ENCODE measurements at regions not wholly inside any gene's neighbourhood (a gene's known extent, or its start where the extent isn't known, plus 50 kb on each side); places are given as distances from the start of the nearest gene placed in this dataset.
"Not testable (repeated sequence)": the region's sequence is repeated elsewhere in the genome, so short reads cannot be mapped to it uniquely, and the experiment has no call there.

DNA sequence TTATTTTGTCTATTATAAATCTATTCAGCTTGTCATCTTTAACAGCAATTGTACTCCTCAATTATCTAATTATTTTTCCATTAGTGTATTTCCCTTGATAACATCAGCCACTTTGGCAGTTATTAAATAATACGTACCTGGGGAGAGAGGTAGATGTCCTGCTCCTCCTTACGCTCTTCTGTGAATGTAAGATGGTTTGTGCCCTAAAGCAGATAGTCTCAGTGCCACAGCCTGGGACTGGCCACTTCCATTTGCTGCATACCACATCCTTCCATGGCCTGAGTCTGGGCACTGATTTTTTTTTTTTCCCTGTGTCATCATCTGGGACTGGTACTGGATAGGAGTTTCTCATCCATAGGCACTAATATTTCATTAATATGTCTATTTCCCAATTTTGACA is 632.4 kb upstream of the LRRTM4 start:
- DNase-seq, result no peak

DNA sequence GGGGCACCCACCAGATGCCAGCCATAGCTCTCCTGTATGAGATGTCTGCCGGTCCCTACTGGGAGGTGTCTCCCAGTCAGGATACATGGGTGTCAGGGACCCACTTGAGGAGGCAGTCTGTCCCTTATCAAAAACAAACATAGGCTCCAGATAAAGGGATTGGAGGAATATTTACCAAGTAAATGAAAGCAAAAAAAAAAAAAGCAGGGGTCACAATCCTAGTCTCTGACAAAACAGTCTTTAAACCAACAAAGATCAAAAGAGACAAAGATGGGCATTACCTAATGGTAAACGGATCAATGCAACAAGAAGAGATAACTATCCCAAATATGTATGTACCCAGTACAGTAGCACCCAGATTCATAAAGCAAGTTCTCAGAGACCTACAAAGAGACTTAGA is 640.0 kb upstream of the LRRTM4 start:
- DNase-seq, result no peak

- not testable (repeated sequence) for DNase-seq
Measured at GRCh38 chr2:78172157-78172556, 650.0 kb upstream of the LRRTM4 start.

- no peak for DNase-seq
Measured at GRCh38 chr2:78175645-78176044, 653.5 kb upstream of the LRRTM4 start.

- no peak for DNase-seq
Measured at GRCh38 chr2:78201064-78201575, 678.9 kb upstream of the LRRTM4 start.

DNA sequence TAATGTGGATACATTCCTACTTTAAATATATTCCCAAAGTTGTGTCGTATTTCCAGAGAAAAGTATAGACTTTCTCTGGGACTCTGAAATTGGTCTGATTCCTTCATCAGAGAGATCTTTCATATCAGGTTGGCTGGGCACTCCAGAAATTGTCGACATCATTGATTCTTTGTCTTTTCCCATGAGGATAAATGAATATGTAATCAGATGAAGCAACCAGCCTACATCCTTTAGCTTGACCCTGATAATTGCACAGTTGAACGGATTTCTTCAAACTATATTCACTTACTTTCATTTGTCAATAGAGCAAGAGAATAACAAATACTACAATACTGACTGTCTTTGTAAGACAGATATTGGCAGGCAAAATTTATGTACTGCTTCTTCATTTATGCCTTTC is 680.2 kb upstream of the LRRTM4 start:
- DNase-seq, result no peak

- no peak for DNase-seq
Measured at GRCh38 chr2:78202986-78203670, 681.0 kb upstream of the LRRTM4 start.

GRCh38 chr2:78218066-78218465 is 695.9 kb upstream of the LRRTM4 start:
- no peak for DNase-seq

DNA sequence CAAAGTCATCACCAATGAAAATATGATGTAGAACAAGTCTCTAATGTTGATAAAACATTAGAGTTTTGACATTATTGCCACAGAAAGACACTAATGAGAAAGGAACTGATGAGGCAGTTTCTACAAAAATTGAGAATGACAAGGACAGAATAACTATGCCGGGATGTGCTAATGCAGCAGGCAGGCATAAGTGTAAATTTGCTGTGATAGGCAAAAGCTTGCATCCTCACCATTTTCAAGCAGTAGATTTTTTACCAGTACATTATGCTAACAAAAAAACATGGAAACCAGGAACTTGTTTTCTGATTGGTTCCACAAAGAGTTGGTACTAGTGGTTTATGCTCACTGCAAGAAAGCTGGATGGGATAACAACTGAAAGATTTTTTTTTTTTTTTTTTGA is 715.5 kb upstream of the LRRTM4 start:
- no peak for DNase-seq

DNA sequence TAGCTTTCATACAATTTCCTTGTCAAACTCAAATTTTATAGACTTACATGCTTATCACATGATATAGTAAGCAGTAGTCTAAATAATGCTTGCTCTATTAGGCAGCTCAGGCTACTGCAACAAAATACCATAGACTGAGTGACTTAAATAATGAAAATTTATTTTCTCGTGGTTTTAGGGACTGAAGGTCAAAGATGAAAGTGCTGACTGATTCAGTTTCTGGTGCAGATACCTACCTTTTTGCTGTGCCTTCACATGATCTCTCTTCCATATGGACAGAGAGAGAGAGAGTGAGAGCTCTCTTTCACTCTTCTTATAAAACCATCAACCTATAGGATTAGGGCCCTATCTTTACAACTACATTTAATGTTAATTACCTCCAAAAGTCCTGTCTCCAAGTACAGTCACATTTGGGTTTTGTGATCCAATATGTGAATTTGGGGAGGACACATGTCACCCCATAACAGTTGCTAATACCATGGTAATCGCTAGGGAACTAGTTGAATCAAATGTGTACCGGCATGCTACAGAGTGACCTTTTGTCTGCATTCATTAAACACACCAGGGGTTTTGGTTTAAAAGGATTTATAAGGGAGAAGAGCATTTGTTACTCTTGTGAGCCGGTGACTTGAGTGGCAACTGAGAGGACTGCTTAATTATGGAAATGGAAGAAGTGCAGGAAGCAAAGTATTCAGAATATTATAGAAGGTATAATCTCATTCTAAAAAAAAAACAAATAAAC is 723.4 kb upstream of the LRRTM4 start:
- no peak for DNase-seq

DNA sequence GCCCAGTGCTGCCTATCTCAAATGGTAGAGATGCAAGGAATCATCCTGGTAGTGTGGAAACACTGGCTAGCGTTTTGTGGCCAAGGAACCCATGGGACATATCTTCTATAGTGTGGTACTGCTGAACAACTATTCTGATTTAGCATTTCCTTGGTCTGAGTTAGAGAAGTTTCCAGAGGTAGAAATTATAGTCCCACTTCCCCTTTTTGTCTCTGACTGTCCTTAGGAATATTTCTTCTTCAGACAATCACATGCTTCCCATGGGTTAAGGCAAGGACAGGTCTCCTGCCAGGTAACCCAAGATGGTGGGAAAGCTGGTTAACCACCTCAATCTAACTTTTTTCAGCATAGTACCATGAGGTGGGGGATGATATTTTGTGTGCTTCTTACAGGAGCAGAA is 729.5 kb upstream of the LRRTM4 start:
- no peak for DNase-seq

DNA sequence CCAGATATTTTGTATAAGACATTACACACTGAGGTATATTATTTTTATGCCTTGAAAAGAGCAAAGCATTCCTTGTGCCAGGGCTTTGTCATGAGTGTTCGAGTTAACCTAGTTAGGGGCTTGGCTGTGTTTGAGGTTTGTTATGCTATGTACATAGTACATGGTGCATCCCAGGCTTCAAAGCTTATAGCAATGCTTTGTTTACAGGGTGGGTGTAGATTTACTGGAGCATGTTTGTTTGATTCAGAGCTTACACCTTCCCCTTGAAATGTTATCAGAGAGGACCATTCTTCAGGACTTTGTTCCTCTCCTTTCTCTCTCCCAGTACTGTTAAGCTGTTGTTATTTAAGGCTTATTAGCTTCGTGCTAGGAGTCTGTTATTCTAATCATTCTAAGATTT is 738.7 kb upstream of the LRRTM4 start:
- no peak for DNase-seq

DNA sequence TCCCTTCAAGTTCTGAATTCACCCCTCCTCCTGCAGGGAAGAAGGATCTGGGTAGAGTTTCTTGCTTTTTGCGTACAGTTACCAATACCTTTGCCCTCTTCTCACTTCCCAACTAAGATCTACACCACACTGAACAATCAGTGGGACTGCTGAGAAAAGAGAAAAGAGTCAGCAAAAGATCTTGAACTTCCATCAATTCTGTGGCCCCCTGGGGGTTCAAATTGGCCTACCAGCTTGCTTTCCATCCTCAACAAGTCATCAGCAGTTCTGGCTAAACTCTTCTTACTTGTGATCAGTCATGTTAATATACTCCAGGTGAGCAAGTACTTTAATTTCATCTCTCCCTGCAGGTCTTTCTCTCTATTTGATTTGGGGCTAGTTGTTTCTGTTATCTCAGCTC is 739.3 kb upstream of the LRRTM4 start:
- DNase-seq, result no peak

- DNase-seq, result not testable (repeated sequence)
Measured at GRCh38 chr2:78262089-78262488, 739.9 kb upstream of the LRRTM4 start.

GRCh38 chr2:78262713-78263375 is 740.7 kb upstream of the LRRTM4 start:
- DNase-seq, result no peak

DNA sequence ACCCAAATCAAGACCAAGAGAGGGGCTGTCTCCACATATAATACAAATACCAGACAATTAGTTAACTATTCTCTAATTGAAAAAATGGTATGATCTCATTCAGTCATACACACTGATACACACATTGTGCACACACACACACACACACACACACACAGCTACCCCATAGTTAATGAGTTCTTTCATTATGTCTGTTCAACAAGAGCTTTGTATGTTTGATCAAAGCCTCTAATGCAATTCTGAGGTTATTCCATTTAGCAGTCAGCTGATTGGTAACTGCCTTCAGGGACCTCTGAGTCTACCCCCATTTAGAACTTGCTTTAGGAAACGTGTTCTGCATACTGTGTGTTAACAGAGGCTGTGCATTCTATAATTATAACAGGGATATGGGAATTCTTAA is 741.4 kb upstream of the LRRTM4 start:
- DNase-seq, result no peak

GRCh38 chr2:78264130-78264529 is 742.0 kb upstream of the LRRTM4 start:
- DNase-seq, result no peak

- DNase-seq, result no peak
Measured at GRCh38 chr2:78281164-78281563, 744.3 kb upstream of the REG3G start.

DNA sequence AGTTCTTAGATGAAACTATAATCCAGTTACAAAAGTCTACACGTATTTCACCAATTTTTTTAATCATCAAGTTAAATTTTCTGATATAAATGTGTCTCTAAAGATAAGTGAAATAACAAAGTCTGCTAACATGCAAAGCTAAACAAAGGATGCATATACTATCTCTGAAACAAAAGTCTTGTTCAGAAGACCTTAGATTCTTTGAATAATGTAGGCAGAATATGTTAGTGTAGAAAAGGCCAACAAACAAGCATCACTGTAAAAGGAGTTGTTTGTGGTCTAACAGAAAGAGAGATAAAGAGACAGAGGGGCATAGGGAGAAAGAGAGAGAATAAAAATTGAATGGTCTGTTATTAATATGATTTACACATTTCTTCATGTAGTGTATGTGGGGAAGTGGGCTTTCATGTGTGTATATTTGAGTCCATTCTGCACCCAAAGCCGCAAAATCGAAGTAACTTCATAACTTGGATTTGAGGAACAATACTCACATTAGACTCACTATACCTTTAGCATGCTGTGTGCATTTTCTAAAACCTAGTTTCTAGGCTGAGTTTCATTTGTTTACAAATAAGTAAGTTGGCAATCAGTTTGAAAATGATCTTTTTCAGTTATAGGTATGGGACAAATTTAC is 734.8 kb upstream of the REG3G start:
- no peak for DNase-seq

GRCh38 chr2:78293768-78294167 is 731.7 kb upstream of the REG3G start:
- no peak for DNase-seq

DNA sequence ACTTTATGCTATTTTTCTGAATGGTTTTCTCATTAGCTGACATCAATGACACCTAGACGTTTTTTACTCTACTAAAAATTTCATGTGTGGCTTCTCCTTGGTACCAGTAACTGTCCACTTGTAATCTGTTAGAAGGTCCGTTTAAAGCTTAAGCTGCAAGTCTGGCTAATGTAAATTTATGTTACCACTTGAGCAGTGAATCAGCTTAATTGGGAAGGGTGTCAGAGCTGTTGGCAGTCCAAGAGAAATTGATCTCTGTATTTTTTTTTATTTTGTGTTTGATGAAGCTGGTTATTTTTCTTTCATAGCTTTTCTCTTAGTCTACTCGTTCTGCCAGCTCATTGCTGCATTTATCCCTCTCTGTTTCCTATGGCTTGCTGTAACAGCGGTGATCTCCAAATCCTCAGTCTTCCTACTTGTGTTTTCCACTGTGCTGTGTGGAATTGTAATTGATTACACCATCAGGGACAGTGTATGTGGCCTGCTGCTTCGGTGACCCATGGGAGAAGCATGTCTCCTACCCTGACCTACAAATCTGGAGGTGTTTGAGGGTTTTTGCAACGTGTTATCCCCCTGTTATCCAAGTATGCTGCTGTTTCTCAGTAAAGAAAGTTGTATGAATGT is 724.2 kb upstream of the REG3G start:
- no peak for DNase-seq

GRCh38 chr2:78304678-78305077 is 720.8 kb upstream of the REG3G start:
- no peak for DNase-seq

- no peak for DNase-seq
Measured at GRCh38 chr2:78309460-78309859, 716.0 kb upstream of the REG3G start.
